Breast epithelium (tissue), 4 donors: ENCODE measurements at regions not wholly inside any gene's neighbourhood (a gene's known extent, or its start where the extent isn't known, plus 50 kb on each side); places are given as distances from the start of the nearest gene placed in this dataset.

Experiments
- DNase-seq, 2 donors: peaks; one replicate each; pipeline ENCODE4 v3.0.0-alpha.2; 2019; ENCODE audit warnings: low spot score in 2 of 2
- H3K27ac ChIP-seq, 2 donors: fragments of 200-600 bp; sonication (generic) in 1 of 2; one replicate each; pipeline ENCODE4 v1.5.1; 2016 to 2019; ENCODE audit warnings: mild to moderate bottlenecking in 1 of 2
- H3K27me3 ChIP-seq, 2 donors: fragments of 200-600 bp; sonication (generic) in 1 of 2; one replicate each; pipeline versions ENCODE4 v1.5.1 to v1.6.0; 2017 to 2019; ENCODE audit warnings: control low read depth in 1 of 2, mild to moderate bottlenecking in 1 of 2
- H3K36me3 ChIP-seq: fragments of 200-600 bp; one replicate; pipeline ENCODE4 v1.5.1; 2019
- H3K4me1 ChIP-seq, 2 donors: fragments of 200-600 bp; sonication (generic); one replicate each; pipeline ENCODE4 v1.5.1; 2016 to 2019; ENCODE audit warnings: control low read depth in 1 of 2
- H3K4me3 ChIP-seq, 3 donors: fragments of 200-600 bp; sonication (generic); 1 replicate in 2 of 3; 2 replicates in 1 of 3; pipeline ENCODE4 v1.5.1; 2016 to 2019; ENCODE audit warnings: mild to moderate bottlenecking in 3 of 3, moderate library complexity in 2 of 3
- H3K9me3 ChIP-seq, 2 donors: fragments of 200-600 bp; sonication (generic) in 1 of 2; one replicate each; pipeline ENCODE4 v1.5.1; 2016 to 2019; ENCODE audit warnings: control low read depth in 1 of 2
- POLR2A ChIP-seq: fragments of 450-650 bp; IDR thresholded peaks from one replicate; pipeline ENCODE4 v1.6.1; 2016; ENCODE audit warnings: antibody characterized with exemption, mild to moderate bottlenecking, moderate library complexity
- POLR2AphosphoS5 ChIP-seq, 3 donors: sonication (generic); formaldehyde crosslinking; IDR thresholded peaks; one replicate each; pipeline ENCODE4 v1.6.1; 2017; ENCODE audit warnings: antibody characterized with exemption in 3 of 3
- intact Hi-C: fragments of 100-400 bp; cut with DNase I; formaldehyde crosslinking; loops from one replicate; pipeline ENCODE4 v1.15.1; 2023; ENCODE audit warnings: low total_unique reads
- TF ChIP-seq, protein P1 (sequence below), 3 donors: fragments of 450-650 bp; IDR thresholded peaks; one replicate each; pipeline ENCODE4 v1.5.1; 2016 to 2017; ENCODE audit warnings: antibody characterized with exemption in 3 of 3, mild to moderate bottlenecking in 3 of 3, moderate library complexity in 3 of 3

- H3K4me3 ChIP-seq = no peak overlapping the region
- no peak overlapping the region for H3K27ac ChIP-seq
- no peaks in the 10 kb centered on the region for H3K36me3 ChIP-seq
- intact Hi-C loops = no loop called here
- DNase-seq = no peak
- H3K4me1 ChIP-seq = no peaks in the 10 kb centered on the region
- TF ChIP-seq POLR2AphosphoS5 (IDR thresholded peaks at IDR 0.05) = no peak
- TF ChIP-seq, protein P1, sequence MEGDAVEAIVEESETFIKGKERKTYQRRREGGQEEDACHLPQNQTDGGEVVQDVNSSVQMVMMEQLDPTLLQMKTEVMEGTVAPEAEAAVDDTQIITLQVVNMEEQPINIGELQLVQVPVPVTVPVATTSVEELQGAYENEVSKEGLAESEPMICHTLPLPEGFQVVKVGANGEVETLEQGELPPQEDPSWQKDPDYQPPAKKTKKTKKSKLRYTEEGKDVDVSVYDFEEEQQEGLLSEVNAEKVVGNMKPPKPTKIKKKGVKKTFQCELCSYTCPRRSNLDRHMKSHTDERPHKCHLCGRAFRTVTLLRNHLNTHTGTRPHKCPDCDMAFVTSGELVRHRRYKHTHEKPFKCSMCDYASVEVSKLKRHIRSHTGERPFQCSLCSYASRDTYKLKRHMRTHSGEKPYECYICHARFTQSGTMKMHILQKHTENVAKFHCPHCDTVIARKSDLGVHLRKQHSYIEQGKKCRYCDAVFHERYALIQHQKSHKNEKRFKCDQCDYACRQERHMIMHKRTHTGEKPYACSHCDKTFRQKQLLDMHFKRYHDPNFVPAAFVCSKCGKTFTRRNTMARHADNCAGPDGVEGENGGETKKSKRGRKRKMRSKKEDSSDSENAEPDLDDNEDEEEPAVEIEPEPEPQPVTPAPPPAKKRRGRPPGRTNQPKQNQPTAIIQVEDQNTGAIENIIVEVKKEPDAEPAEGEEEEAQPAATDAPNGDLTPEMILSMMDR (IDR thresholded peaks at IDR 0.05) = no peak
- no peak for TF ChIP-seq POLR2A
- H3K27me3 ChIP-seq = no peaks in the 10 kb centered on the region
- no peaks in the 10 kb centered on the region for H3K9me3 ChIP-seq
Measured at GRCh38 chr17:68143425-68143824, 104.4 kb upstream of the AMZ2 start.

DNA sequence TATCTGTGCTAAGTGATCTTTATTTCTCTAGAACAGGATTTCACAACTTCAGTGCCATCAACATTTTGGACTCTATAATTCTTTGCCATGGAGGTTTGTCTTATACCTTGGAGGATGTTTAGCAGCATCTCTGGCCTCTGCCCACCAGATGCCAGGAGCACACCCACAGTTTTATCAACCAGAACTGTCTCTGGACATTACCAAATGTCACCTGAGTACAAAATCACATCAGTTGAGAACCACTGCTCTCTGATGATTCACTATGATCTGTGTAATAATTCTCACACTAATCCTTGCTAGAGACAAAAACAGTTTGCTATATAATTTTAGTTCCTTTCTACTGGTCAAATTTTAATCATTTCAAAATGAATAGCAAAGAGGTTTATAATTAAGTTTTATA lies 102.8 kb upstream of the AMZ2 start:
- intact Hi-C loops = loop anchor here (5.0 kb wide), 1 partner anchor 572 kb away; no protein-coding TSS in a partner anchor
- no peaks in the 10 kb centered on the region for H3K27me3 ChIP-seq
- TF ChIP-seq POLR2AphosphoS5 (IDR thresholded peaks at IDR 0.05) (no peak), POLR2A (no peak)
- TF ChIP-seq, protein P1 (IDR thresholded peaks at IDR 0.05) = no peak
- no peaks in the 10 kb centered on the region for H3K36me3 ChIP-seq
- H3K4me3 ChIP-seq = no peak overlapping the region
- no peak overlapping the region for H3K27ac ChIP-seq
- H3K9me3 ChIP-seq = no peaks in the 10 kb centered on the region
- H3K4me1 ChIP-seq = no peaks in the 10 kb centered on the region
- DNase-seq = no peak

DNA sequence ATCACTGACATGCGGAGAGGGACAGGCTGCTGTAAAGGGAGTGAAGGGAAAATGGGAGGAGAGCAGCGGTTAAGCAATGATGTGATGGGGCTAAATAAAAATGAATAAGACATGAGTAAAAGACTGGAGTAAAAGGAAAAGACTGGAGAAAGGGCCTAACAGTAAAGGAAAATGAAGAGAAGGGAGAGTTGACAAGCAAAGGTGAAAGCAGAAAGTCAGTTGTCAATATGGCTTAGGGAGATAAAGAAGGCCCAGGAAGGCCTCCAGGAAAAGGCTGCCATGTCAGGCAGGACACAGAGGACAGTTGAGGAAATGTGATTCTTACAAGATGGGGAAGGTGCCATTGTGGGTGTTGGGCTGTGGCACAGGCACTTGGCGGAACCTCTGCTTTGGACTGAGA lies 98.9 kb upstream of the AMZ2 start:
- no peaks in the 10 kb centered on the region for H3K4me1 ChIP-seq
- H3K36me3 ChIP-seq = no peaks in the 10 kb centered on the region
- no peak for TF ChIP-seq POLR2A
- TF ChIP-seq POLR2AphosphoS5 (IDR thresholded peaks at IDR 0.05) = no peak
- TF ChIP-seq, protein P1 (IDR thresholded peaks at IDR 0.05) = no peak
- H3K27ac ChIP-seq = no peak overlapping the region
- no peak overlapping the region for H3K4me3 ChIP-seq
- H3K27me3 ChIP-seq = no peaks in the 10 kb centered on the region
- DNase-seq = no peak
- intact Hi-C loops = loop anchor here (5.0 kb wide), 1 partner anchor 568 kb away; no protein-coding TSS in a partner anchor
- no peaks in the 10 kb centered on the region for H3K9me3 ChIP-seq

GRCh38 chr17:68152161-68152571 lies 95.7 kb upstream of the AMZ2 start:
- no peak for TF ChIP-seq POLR2A
- Histone ChIP-seq H3K4me3 (no peak overlapping the region), H3K27me3 (no peaks in the 10 kb centered on the region), H3K36me3 (no peaks in the 10 kb centered on the region), H3K9me3 (no peaks in the 10 kb centered on the region), H3K27ac (no peak overlapping the region), H3K4me1 (no peaks in the 10 kb centered on the region)
- intact Hi-C loops = no loop called here
- DNase-seq = no peak

DNA sequence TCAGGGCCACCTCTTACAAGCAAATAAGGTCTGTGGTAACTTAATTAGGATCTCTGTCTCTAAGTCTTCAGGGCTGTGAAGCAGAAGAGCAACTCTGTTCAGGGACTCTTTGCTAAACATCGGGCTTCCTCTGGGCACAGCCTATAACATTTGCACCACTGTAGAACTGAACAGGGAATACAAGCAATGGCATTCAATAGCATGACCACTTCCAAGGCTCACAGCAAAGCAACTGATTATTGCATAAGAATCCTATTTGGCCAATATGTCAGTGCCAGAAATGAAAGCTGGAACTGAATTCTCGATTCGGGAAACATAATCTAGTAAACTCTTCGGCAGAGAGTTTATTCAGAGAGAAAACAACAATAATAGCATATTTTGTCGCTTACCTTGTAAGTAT lies 92.2 kb upstream of the AMZ2 start:
- TF ChIP-seq POLR2AphosphoS5 (IDR thresholded peaks at IDR 0.05) (no peak), POLR2A (no peak)
- TF ChIP-seq, protein P1 (IDR thresholded peaks at IDR 0.05) = no peak
- intact Hi-C loops = no loop called here
- Histone ChIP-seq H3K4me3 (no peak overlapping the region), H3K36me3 (no peaks in the 10 kb centered on the region), H3K9me3 (no peaks in the 10 kb centered on the region), H3K27me3 (no peaks in the 10 kb centered on the region), H3K27ac (no peak overlapping the region), H3K4me1 (no peaks in the 10 kb centered on the region)
- no peak for DNase-seq
